ENCODE measurements at regions not wholly inside any gene's neighbourhood (a gene's known extent, or its start where the extent isn't known, plus 50 kb on each side); places are given as distances from the start of the nearest gene placed in this dataset.
"Not testable (repeated sequence)": the region's sequence is repeated elsewhere in the genome, so short reads cannot be mapped to it uniquely, and the experiment has no call there.

- no peak for DNase-seq (ENCODE audit: low spot score)
- intact Hi-C loops (cut with DNase I) = no loop called here
Measured at GRCh38 chr9:96108691-96109380, 193.1 kb downstream of the HSD17B3 start.

DNA sequence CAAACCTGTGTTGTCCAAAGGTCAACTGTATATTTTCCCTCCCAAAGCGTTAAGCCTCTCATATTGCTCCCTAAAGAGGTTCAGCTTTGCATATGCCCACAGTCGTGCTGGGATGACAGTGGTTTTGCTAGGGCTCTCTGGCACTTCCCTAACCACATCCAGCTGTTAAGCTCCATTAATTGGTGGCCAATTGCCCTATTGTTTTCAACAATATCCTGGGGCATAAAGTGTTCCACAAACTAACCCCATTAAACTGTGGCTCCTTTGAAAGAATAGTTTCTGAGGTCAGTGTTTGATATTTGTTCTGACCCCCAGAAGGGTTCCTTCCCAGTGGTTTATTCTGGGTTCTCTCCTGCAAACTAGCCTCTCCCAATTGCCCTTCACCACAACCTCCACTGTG, 194.5 kb downstream of the HSD17B3 start:
- DNase-seq (ENCODE audit: low spot score) = no peak
- intact Hi-C loops (cut with DNase I) = no loop called here

DNA sequence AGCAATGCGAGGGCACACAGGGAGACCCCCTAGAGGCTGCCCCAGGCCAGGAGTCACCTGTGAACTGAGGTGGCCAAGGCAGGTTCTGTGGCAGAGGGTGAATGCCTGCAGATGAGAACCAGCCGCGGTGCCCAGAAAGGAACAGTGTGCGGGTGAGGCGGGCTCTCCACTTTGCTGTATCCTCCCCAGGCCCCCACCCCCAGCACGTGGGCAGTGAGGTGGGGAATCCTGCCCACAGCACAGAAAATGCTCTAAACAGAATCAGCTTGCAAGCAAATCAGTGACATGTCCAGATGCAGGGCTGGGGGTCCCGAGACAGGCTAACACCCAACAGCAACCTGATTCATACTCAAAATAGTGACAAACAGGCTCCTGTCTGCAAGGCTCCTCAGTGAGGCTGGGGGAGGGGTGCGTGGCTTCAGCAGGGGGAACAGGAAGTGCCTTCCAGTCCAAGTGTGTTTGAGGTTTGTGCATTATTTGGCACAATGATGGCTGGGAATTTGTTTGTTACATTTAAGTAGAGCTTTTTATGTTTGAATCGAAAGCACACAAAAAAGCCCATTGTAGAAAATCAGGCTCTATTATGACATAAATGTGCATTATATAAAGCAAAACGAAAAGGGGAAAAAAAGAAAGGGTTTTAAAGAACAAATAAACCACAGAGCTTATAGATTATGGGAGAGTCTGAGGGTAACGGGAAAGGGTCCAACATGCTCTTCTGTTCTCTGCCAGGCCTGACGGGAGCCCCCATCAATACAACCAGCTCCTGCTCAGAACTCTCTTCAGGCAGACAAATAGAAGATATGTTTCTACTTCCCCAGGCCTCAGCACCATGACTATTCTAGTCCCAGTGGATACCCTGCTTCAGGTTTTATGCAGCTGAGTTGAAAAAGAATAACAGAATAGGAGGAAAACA, 201.3 kb downstream of the HSD17B3 start:
- no peak for DNase-seq (ENCODE audit: low spot score)
- intact Hi-C loops (cut with DNase I) = no loop called here

DNA sequence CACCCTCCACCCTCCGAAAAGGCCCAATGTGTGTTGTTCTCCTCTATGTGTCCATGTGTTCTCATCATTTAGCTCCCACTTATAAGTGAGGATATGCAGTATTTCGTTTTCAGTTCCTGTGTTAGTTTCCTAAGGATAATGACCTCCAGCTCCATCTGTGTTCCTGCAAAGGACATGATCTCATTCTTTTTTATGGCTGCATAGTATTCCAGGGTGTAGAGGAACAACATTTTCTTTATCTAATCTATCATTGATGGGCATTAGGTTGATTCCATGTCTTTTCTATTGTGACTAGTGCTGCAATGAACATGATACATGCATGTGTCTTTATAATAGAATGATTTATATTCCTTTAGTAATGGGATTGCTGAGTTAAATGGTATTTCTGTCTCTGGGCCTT, 211.3 kb downstream of the HSD17B3 start:
- intact Hi-C loops (cut with DNase I); DNase-seq (ENCODE audit: low spot score): not testable (repeated sequence)

DNA sequence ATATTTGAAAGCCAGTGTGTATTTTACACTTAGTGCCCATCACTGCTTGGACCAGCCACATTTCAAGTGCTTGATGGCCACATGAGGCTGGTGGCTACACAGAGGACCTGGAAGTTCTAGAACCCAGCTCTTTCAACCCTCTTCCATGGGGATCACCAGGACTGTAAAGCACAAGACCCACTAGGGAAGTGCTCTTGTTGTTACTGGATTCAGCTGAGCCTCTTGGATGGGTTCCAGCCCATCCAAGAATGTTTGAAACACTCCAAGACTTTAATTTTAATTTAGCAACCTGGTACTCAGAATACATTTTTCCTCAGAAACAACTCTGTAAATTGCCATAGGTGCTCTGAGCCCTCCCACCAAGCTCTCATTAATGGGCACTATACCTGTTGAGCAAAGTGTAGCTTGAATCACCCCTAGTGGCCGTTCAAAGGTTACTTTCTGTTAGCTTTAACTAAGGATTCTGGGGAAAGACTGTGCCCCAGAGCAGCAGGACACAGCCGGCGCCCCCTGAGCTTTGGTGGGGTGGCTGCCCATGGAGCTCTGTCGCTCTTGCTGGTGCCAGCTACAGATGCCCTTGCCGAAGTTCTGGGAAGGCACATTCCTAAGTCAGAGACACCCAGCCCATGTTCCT, 212.4 kb downstream of the HSD17B3 start:
- DNase-seq (ENCODE audit: low spot score) = no peak
- intact Hi-C loops (cut with DNase I) = loop anchor here in 1 of 2 donors (5.0 kb wide), 1 partner anchor 988 kb away; no protein-coding TSS in a partner anchor

- intact Hi-C loops (cut with DNase I) = loop anchor here in 1 of 2 donors (5.0 kb wide), 1 partner anchor 989 kb away; no protein-coding TSS in a partner anchor
Measured at GRCh38 chr9:96088510-96088909, 213.0 kb downstream of the ERCC6L2 start.

DNA sequence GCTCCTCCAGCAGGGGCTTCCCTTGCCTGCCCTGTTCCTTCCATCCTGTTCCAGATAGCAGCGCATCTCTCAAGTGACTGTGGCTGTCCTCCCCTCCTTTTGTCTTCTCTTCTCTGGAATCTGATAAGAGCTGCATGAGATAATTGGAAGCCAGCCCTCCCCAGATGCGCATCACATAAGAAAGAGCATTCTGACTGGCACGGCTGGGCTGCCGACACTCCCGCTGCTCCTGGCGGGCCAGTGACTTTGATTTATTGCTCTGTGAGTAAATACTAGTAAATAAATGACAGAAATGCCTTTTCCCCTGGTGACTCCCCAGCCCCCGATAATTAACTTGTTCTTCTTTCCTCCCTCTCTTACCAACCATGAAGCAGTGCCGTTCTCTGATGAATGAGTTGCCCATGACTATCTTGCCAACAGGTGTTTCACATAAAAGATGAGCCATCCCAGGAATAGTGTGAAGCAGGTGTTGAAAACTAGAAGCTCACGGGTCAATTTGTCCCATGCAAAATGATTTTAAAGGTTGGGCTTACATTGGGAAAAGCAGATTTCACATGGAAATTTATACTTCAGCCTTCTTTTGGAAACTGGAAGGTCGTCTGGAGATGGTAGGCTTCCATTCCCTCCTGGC, 212.3 kb downstream of the ERCC6L2 start:
- DNase-seq (ENCODE audit: low spot score) = no peak
- intact Hi-C loops (cut with DNase I) = loop anchor here in 1 of 2 donors (5.0 kb wide), 1 partner anchor 990 kb away; no protein-coding TSS in a partner anchor

More at GRCh38 chr9:96088510-96088909, 213.0 kb downstream of the ERCC6L2 start:
- no peak for DNase-seq (ENCODE audit: low spot score)

- intact Hi-C loops (cut with DNase I) = loop anchor here in 1 of 2 donors (5.0 kb wide), 1 partner anchor 990 kb away; no protein-coding TSS in a partner anchor
- DNase-seq (ENCODE audit: low spot score) = no peak
Measured at GRCh38 chr9:96086936-96087571, 211.6 kb downstream of the ERCC6L2 start.

DNA sequence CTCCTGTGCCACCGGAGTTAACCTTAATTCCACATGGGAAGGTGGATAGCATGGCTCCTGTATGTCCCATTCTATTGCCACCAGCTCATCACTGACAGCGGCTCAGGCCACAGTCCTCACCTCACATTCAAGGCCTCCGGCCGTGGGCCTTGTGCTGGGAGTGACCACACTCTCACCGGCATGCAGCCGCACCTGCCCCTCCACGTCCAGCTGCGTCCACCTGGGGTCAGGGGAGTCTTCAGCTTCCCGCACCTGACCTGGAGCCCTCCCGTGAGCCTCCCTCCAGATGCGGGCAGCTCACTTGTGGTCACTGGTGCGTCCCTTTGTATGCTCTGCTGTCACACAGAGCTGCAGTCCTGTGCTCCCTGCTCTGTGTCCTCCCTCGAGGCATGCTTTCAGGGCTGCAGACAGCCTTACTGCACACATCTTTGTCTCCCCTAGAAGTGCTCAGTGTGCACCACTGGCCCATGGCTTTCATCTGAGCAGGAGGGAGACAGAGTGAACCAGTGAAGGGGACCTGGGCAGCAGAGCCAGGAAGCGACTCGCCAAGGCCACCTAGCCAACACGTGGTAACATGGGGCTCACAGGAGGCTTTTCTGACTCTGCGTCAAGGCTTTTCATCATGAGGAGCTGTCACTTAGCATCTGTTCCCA, 210.1 kb downstream of the ERCC6L2 start:
- intact Hi-C loops (cut with DNase I) = loop anchor here in 1 of 2 donors (5.0 kb wide), 1 partner anchor 992 kb away; no protein-coding TSS in a partner anchor
- DNase-seq (ENCODE audit: low spot score) = no peak

DNA sequence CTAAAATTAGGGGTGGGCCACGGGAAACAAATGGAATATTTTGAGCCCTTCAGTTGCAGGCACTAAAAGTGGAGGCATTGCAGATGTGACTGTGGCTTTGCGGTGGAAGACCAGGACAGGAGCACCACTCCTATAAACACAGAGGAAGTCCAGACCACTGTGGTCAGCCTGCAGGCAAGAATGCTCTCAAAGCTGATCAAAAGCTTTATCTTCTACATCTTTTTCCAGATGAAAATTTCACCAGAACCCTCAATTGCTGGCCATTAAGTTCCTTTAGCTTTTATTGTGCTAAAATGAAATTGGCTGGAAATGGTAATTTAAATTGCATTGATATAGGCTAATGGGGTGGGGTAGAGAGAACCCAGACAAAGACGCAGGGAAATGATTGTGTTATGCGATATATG, 208.8 kb downstream of the ERCC6L2 start:
- no peak for DNase-seq (ENCODE audit: low spot score)
- intact Hi-C loops (cut with DNase I) = no loop called here

GRCh38 chr9:96082516-96083232, 207.2 kb downstream of the ERCC6L2 start:
- DNase-seq (ENCODE audit: low spot score) = no peak
- intact Hi-C loops (cut with DNase I) = no loop called here

DNA sequence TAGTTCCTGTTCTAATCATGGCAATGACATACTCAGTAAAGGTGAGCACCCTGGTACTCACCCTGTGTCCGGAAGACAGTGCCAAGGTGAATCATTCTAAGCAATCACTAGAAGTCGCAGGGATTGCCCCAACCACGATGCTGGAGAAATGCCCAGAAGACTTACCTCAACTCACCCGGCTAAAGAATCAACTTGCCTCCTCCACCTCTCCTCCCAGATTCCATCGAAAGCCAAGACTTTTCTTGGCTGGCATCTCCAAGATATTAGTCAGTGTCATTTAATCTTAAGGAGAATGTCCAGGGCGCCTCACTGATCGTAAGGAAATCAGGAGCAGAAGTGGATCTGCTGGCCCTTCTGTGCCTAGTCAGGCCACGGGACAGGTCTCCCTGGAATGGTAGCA, 204.9 kb downstream of the ERCC6L2 start:
- no peak for DNase-seq (ENCODE audit: low spot score)
- intact Hi-C loops (cut with DNase I) = no loop called here

- intact Hi-C loops (cut with DNase I) = no loop called here
- no peak for DNase-seq (ENCODE audit: low spot score)
Measured at GRCh38 chr9:96079779-96080178, 204.3 kb downstream of the ERCC6L2 start.

DNA sequence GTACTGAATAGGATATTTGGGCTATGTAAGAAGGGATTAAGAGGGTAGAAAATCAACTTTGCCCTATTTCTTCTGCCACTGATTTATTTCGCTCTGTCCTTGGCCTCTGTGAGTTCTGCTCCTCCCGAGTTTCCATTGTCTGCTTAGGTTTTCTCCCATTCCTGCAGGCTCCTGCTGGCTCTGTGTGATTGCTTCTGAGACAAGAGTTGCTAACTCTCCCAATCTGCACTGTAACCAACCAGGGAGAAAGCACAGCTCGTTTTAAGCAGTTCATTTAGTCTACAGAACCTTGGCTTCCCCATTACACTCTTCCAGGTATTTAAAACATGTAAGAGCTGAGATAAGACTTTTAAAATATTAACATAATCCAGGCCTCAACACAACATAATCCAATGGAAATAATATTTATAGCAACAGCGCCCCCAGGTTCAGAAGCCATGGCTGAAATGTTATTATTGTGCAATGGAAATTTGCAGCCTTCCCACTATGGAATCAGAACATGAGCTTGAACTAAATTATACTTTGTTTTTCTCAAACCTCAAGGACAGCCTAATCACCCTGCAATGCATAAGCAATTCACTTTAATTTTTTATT, 203.5 kb downstream of the ERCC6L2 start:
- intact Hi-C loops (cut with DNase I) = no loop called here

GRCh38 chr9:96075757-96076156, 200.3 kb downstream of the ERCC6L2 start:
- intact Hi-C loops (cut with DNase I) = no loop called here

More for the DNA sequence above, 203.5 kb downstream of the ERCC6L2 start:
- no peak for DNase-seq (ENCODE audit: low spot score)

DNA sequence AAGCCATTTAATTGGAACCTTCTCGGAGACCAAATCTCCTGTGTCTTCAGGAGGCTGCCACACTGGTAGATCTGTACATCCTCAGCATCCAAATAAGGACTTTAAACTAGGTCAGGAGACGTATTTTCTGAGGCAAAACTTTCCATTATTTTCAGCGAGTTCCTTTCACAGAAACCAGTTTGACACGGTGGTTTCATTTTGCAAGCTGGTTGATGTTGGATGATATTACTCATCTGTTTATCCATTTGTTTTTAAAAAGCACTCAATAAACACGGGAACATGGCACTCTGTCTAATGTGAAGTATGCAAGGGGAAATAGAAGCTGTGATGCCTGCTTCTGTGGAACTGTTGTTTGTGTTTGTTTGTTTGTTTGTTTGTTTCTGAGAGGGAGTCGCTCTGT, 199.6 kb downstream of the ERCC6L2 start:
- no peak for DNase-seq (ENCODE audit: low spot score)
- intact Hi-C loops (cut with DNase I) = no loop called here

More at GRCh38 chr9:96075757-96076156, 200.3 kb downstream of the ERCC6L2 start:
- DNase-seq (ENCODE audit: low spot score) = no peak

Measured in posterior vena cava (tissue), 2 donors.